Nephron progenitor cell (in vitro differentiated cells): ENCODE measurements at regions not wholly inside any gene's neighbourhood (a gene's known extent, or its start where the extent isn't known, plus 50 kb on each side); places are given as distances from the start of the nearest gene placed in this dataset.

Experiments
- DNase-seq: peaks from one replicate; pipeline ENCODE4 v3.0.0; 2021
- H3K27ac Mint-ChIP-seq: 2 replicates; pipeline ENCODE4 v1.8.0; 2021; ENCODE audit warnings: mild to moderate bottlenecking, moderate library complexity, mixed read lengths
- H3K27me3 Mint-ChIP-seq: 2 replicates; pipeline ENCODE4 v1.8.0; 2021; ENCODE audit warnings: mild to moderate bottlenecking, low read depth, mixed read lengths; ENCODE audit not compliant: poor library complexity
- H3K36me3 Mint-ChIP-seq: 2 replicates; pipeline ENCODE4 v1.8.0; 2021; ENCODE audit warnings: low read depth, mixed read lengths
- H3K4me1 Mint-ChIP-seq: 2 replicates; pipeline ENCODE4 v1.8.0; 2021; ENCODE audit warnings: mixed read lengths
- H3K4me3 Mint-ChIP-seq: 2 replicates; pipeline ENCODE4 v1.8.0; 2021; ENCODE audit warnings: mild to moderate bottlenecking, moderate library complexity, mixed read lengths
- H3K9me3 Mint-ChIP-seq: 2 replicates; pipeline ENCODE4 v1.8.0; 2021; ENCODE audit warnings: mild to moderate bottlenecking, moderate library complexity, mixed read lengths
- CTCF ChIP-seq: fragments of 200-600 bp; sonication (generic); IDR thresholded peaks from 2 replicates; pipeline ENCODE4 v1.5.0; 2021; ENCODE audit warnings: antibody characterized with exemption

DNA sequence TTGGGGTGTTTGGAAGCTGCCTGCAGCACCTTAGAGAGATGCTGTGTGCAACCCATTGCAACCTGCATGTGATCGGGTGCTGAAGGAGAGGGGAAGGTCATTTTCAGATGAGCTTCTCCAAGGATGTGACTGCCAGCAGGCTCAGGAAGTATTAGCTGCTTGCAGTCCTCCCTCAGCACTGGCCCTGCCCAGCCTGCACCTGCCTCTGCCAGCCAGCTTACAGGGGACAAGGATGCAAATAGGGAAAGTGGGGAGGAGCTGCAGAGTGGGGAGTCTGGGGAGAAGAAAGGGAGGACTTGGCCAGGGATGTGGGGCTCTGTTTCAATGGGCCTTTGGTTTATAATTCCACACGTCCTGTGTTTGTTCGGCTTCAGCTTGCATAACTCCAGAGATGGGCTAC lies 254.5 kb downstream of the RRAGC start:
- Mint-ChIP-seq H3K27me3 (peaks cover 38% of the 10 kb centered on the region), H3K9me3 (peaks cover 8% of the 10 kb centered on the region), H3K4me1 (peaks cover 42% of the 10 kb centered on the region), H3K4me3 (no peak overlapping the region), H3K27ac (no peak overlapping the region), H3K36me3 (no peaks in the 10 kb centered on the region)
- no peak for DNase-seq
- TF ChIP-seq CTCF: no peak

GRCh38 chr1:38603907-38604306 lies 255.7 kb downstream of the RRAGC start:
- Mint-ChIP-seq H3K27me3 (peaks cover 40% of the 10 kb centered on the region), H3K36me3 (no peaks in the 10 kb centered on the region)

DNA sequence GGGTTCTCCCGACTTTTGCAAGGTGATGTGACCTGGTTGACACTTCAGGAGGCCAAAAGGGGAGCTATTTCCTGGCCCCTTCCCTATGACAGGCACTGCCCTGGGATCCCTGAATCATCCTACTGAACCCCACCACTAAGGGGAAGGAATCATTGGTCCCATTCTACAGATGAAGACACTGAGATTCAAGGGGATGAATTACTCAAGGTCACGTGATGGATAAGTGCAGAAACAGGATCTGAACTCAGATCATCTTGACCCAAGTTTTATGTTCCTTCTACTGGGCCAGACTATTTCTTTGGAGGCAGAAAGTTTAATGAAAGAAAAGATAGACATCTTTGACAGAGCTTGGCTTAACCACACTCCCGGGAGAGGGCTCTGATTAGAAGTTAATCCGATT lies 258.7 kb downstream of the RRAGC start:
- TF ChIP-seq CTCF: no peak
- H3K27me3 Mint-ChIP-seq: peaks cover 47% of the 10 kb centered on the region
- no peak for DNase-seq
- peaks cover 17% of the 10 kb centered on the region for H3K4me1 Mint-ChIP-seq
- H3K4me3 Mint-ChIP-seq: no peak overlapping the region
- H3K27ac Mint-ChIP-seq: no peak overlapping the region
- peaks cover 4% of the 10 kb centered on the region for H3K9me3 Mint-ChIP-seq
- H3K36me3 Mint-ChIP-seq: no peaks in the 10 kb centered on the region

More at GRCh38 chr1:38603907-38604306, 255.7 kb downstream of the RRAGC start:
- Mint-ChIP-seq H3K9me3 (no peaks in the 10 kb centered on the region), H3K27ac (no peak overlapping the region), H3K4me3 (no peak overlapping the region), H3K4me1 (peaks cover 33% of the 10 kb centered on the region)
- DNase-seq: no peak
- TF ChIP-seq CTCF: no peak

DNA sequence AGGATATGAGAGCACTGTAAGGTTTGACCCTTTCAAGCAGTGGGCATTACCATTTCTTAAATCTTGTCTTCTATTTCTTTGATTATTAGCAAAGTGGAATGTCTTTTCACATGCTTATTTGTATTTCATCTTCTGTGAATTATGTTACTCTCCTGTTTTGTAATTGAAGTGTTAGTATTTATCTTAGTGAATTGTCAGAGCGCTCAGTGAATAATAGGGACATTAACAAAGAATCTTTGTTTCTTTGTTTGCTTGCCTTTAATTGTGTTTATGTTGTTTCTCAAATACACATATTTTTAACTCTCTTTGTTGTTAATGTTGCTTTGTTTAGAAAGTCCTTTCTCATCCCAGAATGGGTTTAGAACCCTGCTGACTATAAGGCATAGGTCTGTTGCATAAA lies 259.3 kb downstream of the RRAGC start:
- Mint-ChIP-seq H3K27ac (no peak overlapping the region), H3K4me1 (peaks cover 14% of the 10 kb centered on the region), H3K27me3 (peaks cover 51% of the 10 kb centered on the region), H3K36me3 (no peaks in the 10 kb centered on the region), H3K9me3 (peaks cover 7% of the 10 kb centered on the region), H3K4me3 (no peak overlapping the region)
- no peak for TF ChIP-seq CTCF
- no peak for DNase-seq

- no peak for DNase-seq
- TF ChIP-seq CTCF: no peak
These were observed 261.5 kb downstream of the RRAGC start for GRCh38 chr1:38598118-38598517.

DNA sequence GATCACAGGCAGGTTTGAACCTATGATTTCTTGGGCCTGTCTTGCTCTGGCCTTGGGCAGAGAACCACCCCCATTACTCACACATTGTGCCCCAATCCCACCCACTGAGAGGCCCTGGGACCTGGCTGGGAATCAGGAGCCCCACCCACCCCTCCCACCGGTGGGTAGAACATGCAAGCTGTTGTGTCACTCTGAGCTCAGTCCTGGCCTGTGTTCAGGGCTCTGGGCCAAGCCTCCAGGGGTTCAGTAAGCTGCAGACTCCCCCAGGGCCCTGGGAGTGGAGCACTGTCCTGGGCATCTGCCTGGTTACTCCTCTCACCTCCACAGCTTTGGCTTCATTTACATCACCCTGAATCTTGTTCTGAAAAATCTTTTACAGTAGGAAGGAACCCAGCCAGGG lies 270.5 kb downstream of the RRAGC start:
- no peak for DNase-seq
- H3K36me3 Mint-ChIP-seq: peaks cover 5% of the 10 kb centered on the region
- no peak overlapping the region for H3K4me3 Mint-ChIP-seq
- TF ChIP-seq CTCF: no peak
- H3K27me3 Mint-ChIP-seq: peaks cover 15% of the 10 kb centered on the region
- H3K27ac Mint-ChIP-seq: no peak overlapping the region
- H3K4me1 Mint-ChIP-seq: peaks cover 25% of the 10 kb centered on the region
- peaks cover 29% of the 10 kb centered on the region for H3K9me3 Mint-ChIP-seq

More at GRCh38 chr1:38598118-38598517, 261.5 kb downstream of the RRAGC start:
- H3K27ac Mint-ChIP-seq: no peak overlapping the region
- peaks cover 41% of the 10 kb centered on the region for H3K27me3 Mint-ChIP-seq
- H3K9me3 Mint-ChIP-seq: peaks cover 29% of the 10 kb centered on the region
- peaks cover 7% of the 10 kb centered on the region for H3K4me1 Mint-ChIP-seq
- peaks cover 5% of the 10 kb centered on the region for H3K36me3 Mint-ChIP-seq
- no peak overlapping the region for H3K4me3 Mint-ChIP-seq
